ENCODE measurements at regions not wholly inside any gene's neighbourhood (a gene's known extent, or its start where the extent isn't known, plus 50 kb on each side); places are given as distances from the start of the nearest gene placed in this dataset.

DNA sequence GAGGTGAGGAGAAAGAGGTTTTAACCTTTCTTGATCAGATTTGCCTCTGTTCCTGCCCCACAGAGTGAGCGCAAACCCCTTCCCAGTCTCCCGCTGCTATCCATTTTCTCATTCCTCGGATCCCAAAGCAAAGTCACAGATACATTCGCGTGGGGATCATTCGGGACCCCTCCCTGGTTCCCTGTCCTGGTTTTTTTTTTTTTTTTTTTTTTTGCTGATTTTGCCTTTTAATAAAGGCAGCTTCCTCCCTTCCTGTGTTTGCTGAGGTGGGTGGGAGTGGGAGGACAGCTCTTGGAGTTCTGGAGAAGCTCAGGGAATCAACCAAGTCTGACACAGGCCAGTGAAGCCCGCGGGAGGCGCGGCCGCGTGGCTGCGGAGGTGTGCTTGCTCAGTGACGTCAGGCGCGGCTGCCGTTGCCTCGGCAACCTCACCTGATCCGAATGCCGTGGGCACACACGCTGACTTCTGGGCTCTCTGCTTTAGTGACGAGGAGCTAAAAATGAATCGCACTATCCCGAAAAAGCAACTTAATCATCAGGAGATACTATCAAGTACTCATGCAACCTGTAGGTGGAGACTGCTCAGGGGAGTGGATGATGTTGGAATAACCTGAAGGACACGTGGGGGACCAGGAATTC is 106.4 kb downstream of the TBX19 start:
- peak; percentile 78 for DNase-seq
- H3K4me3 Mint-ChIP-seq = peak overlapping the region; percentile 31
- H3K27me3 Mint-ChIP-seq = peaks cover 28% of the 10 kb centered on the region
- H3K9me3 Mint-ChIP-seq = no peaks in the 10 kb centered on the region
- no peaks in the 10 kb centered on the region for H3K36me3 Mint-ChIP-seq
- no peak overlapping the region for H3K27ac Mint-ChIP-seq
- CTCF ChIA-PET = interaction anchor here (1.4 to 2.6 kb wide), 2 partner anchors 21 to 44 kb away, joined by 4 to 7 read pairs; no protein-coding TSS in a partner anchor
- H3K4me1 Mint-ChIP-seq = peaks cover 14% of the 10 kb centered on the region

DNA sequence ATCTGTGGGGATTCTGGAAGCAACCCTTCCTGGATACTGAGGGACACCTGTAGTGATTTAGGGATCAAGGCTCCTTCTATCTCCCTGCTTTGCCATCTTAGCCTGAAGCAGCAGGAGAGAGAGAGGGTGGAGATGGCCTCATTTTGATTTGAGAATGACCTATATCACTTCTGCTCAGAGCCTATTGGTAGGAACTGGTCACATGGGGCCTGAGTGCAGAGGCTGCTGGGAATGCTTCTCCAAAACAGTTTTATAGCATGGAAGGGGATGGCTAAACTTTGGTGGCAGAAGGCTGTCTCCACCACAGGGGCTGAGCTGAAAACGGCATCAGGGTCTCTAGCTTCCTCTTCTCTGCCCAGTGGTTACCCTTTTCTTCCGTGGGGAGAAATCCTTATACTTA is 105.8 kb downstream of the TBX19 start:
- CTCF ChIA-PET = interaction anchor here (1.4 to 2.6 kb wide), 2 partner anchors 20 to 44 kb away, joined by 4 to 7 read pairs; no protein-coding TSS in a partner anchor
- H3K9me3 Mint-ChIP-seq = no peaks in the 10 kb centered on the region
- H3K4me1 Mint-ChIP-seq = peaks cover 14% of the 10 kb centered on the region
- no peak overlapping the region for H3K4me3 Mint-ChIP-seq
- H3K36me3 Mint-ChIP-seq = no peaks in the 10 kb centered on the region
- H3K27ac Mint-ChIP-seq = no peak overlapping the region
- no peak for DNase-seq
- H3K27me3 Mint-ChIP-seq = peaks cover 27% of the 10 kb centered on the region

DNA sequence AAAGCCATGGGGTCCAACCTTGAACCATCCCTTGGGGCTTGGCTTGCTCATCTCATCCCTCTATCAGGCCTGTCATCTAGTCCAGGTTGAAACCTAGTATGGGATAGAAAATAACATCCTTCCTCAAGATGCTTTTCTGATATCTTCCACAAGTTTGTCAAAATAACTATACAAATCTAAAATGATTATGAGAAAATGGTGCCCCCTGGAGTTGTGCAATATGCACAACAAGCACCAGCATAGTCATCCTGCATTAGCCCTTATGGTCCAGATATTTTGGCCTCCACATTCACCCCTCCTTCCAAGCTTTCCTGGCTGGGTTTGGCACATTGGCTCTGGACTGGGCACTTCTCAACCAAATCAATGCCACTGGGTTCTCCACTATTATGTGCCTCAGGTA is 101.2 kb downstream of the TBX19 start:
- H3K4me3 Mint-ChIP-seq = no peak overlapping the region
- peaks cover 13% of the 10 kb centered on the region for H3K27me3 Mint-ChIP-seq
- DNase-seq = no peak
- CTCF ChIA-PET = interaction anchor here (1.3 to 1.8 kb wide), 2 partner anchors 16 to 39 kb away, joined by 3 to 6 read pairs; no protein-coding TSS in a partner anchor
- H3K9me3 Mint-ChIP-seq = no peaks in the 10 kb centered on the region
- H3K27ac Mint-ChIP-seq = no peak overlapping the region
- no peaks in the 10 kb centered on the region for H3K36me3 Mint-ChIP-seq
- H3K4me1 Mint-ChIP-seq = peaks cover 3% of the 10 kb centered on the region

DNA sequence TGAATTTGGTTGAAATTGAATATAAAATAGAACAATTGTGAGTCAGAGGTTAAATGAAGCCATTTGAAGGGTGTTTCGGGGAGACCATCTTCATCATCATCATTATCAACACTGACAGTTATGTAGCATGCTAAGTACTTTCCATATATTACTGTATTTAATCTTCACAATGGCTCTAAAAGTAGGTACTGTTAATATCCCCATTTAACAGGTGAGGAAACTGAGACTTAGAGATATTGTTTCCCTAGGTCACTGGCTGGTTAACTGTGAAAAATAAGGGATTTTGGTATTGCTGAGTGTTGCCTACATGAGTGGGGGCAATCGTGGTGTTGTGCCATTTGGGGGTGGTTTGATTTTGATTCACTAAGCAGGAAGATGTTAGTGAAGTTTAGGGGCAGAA is 100.3 kb downstream of the TBX19 start:
- no peak overlapping the region for H3K4me3 Mint-ChIP-seq
- H3K27me3 Mint-ChIP-seq = peaks cover 10% of the 10 kb centered on the region
- no peaks in the 10 kb centered on the region for H3K36me3 Mint-ChIP-seq
- H3K4me1 Mint-ChIP-seq = no peaks in the 10 kb centered on the region
- H3K9me3 Mint-ChIP-seq = no peaks in the 10 kb centered on the region
- no peak for DNase-seq
- CTCF ChIA-PET = interaction anchor here (0.8 to 1.3 kb wide), 2 partner anchors 11 to 15 kb away, joined by 3 to 4 read pairs; no protein-coding TSS in a partner anchor
- no peak overlapping the region for H3K27ac Mint-ChIP-seq

DNA sequence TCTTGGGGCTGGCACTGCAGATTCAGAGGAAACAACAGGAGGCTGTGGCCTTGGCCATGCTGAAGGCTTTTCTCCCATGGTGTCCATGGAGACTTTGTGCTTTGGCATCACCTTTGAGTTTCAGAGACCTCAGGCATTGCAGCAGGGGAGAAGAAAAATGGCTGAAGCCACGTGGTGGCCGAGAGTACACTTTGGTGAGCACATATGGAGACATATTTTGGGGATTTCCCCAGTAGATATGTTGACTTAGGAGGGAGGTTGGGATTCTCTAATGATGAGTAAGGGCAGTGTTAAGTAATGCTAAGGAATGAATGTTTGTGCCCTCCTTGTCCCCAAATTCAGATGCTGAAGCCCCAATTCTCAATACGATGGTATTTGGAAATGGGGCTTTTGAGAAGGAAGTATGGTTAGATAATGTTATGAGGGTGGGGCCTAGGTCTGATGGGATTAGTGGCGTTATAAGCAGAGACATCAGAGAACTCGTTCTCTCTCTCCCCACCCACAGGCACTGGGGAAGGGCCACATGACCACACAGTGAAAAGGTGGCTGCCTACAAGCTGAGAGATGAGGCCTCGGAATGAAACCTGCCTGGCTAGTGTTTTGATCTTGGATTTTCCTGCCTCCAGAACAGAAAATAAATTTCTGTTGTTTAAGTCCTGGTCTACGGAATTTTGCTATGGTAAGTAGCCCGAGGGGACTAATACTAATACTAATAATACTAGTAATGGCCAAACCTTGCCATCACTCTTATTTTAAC is 98.6 kb downstream of the TBX19 start:
- Mint-ChIP-seq H3K27me3 (peaks cover 11% of the 10 kb centered on the region), H3K9me3 (no peaks in the 10 kb centered on the region), H3K4me3 (no peak overlapping the region), H3K36me3 (no peaks in the 10 kb centered on the region), H3K4me1 (no peaks in the 10 kb centered on the region), H3K27ac (no peak overlapping the region)
- CTCF ChIA-PET = interaction anchor here (0.8 kb wide), 1 partner anchor 27 kb away, joined by 3 read pairs; no protein-coding TSS in a partner anchor
- DNase-seq = no peak

DNA sequence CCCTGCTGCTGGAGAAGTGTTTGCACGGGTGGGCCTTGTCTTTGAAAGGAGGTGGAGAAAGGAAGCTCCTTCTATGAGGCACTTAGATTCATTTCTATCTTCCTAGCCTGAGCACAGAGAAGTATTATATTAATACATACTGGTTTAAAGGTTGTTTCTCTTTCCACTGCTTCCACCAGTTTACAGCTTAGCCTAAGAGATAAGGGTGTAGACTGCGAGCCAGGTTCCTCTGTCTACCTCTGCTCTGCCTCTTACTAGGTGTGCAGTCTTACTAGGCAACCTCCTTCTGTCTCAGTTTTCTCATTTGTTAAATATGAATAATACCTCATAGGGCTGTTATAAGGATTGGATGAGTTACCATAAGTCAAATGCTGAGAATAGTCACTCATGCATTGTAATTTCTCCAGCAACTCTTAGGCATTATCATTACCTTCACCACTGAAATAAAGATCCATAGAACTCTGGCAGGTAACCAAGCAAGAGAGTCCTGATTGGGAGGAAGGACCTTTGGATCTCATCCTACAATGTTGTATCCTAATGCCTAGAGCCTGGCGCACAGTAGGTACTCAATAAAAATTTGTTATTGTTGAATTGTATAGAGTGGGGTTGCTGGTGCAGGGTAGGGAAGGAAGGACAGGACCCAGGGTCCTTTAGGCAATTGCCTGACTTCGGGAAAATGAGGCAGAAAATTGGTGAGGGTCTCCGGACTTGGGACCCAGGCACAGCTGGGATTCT is 95.1 kb downstream of the TBX19 start:
- Mint-ChIP-seq H3K36me3 (no peaks in the 10 kb centered on the region), H3K4me3 (no peak overlapping the region), H3K27me3 (peaks cover 14% of the 10 kb centered on the region), H3K4me1 (no peaks in the 10 kb centered on the region), H3K27ac (no peak overlapping the region), H3K9me3 (no peaks in the 10 kb centered on the region)
- no peak for DNase-seq
- CTCF ChIA-PET = interaction anchor here (1.1 to 1.5 kb wide), 2 partner anchors 13 to 65 kb away, joined by 3 to 4 read pairs; no protein-coding TSS in a partner anchor

DNA sequence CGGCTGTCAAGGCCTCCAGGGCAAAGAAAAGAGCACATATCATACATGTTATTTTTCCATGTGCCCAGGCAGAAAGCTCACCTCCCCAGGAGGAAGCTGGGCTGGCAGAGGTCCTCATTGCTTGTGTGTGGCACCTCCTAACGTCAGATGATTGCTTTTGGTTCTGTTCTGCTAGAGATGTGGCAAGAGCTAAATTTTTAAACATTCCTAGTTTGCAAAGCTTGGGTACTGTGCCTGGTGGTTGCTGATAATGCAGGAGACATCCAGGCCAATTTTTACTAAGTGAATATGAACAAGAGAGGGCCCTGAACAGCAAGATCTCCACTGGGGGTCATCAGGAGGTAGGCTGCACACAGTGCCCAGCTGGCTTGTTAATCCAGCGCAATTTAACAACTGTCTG is 93.9 kb downstream of the TBX19 start:
- CTCF ChIA-PET = interaction anchor here (1.5 kb wide), 1 partner anchor 67 kb away, joined by 3 read pairs; no protein-coding TSS in a partner anchor
- Mint-ChIP-seq H3K4me3 (no peak overlapping the region), H3K4me1 (no peaks in the 10 kb centered on the region), H3K27me3 (peaks cover 15% of the 10 kb centered on the region), H3K27ac (no peak overlapping the region), H3K9me3 (no peaks in the 10 kb centered on the region), H3K36me3 (no peaks in the 10 kb centered on the region)
- no peak for DNase-seq

DNA sequence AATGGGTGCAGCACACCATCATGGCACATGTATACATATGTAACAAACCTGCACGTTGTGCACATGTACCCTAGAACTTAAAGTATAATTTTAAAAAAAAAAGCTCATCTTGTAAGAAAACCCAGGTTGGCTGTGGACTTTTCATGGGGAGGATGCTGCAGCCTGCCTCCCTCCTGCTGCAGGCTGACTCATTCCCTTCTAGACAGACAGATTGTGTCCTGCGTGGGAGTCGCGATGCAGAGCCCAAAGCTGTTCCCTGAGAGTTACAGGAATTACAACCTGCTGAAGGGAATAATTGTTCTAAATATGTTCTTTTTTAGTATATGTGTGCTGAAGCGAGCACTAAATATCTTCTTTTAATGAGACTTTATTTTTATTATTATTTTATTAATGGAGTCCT is 93.2 kb downstream of the TBX19 start:
- DNase-seq = no peak
- Mint-ChIP-seq H3K36me3 (no peaks in the 10 kb centered on the region), H3K27ac (no peak overlapping the region), H3K4me3 (no peak overlapping the region), H3K9me3 (no peaks in the 10 kb centered on the region), H3K4me1 (no peaks in the 10 kb centered on the region), H3K27me3 (peaks cover 15% of the 10 kb centered on the region)
- CTCF ChIA-PET = no interaction called here

DNA sequence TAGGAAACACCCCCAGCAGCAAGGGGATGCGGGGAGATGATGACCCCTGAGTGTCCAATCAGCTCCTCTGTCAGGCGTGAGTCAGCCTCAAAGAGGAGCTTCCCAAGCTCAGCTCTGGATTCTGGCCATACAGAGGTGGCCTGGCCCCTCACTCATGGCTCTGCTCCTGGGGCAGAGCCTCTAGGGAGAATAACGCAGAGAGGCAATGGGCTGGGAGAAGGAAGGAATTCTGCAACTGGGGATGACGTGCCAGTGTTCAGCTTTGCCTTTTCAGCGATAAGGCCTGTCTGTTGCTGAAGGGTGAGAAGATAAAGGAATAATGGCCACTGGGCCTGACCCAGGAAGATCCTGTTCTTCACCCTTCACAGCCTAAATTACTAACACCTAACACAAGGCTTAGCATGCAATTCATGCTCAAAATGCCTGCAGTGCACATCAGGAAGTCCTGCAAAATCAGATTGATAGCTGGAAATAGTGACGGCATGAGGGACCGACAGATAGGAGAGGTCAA is 92.2 kb downstream of the TBX19 start:
- Mint-ChIP-seq H3K4me1 (no peaks in the 10 kb centered on the region), H3K4me3 (no peak overlapping the region), H3K9me3 (no peaks in the 10 kb centered on the region), H3K36me3 (no peaks in the 10 kb centered on the region), H3K27ac (no peak overlapping the region), H3K27me3 (peaks cover 14% of the 10 kb centered on the region)
- DNase-seq = no peak
- CTCF ChIA-PET = no interaction called here

DNA sequence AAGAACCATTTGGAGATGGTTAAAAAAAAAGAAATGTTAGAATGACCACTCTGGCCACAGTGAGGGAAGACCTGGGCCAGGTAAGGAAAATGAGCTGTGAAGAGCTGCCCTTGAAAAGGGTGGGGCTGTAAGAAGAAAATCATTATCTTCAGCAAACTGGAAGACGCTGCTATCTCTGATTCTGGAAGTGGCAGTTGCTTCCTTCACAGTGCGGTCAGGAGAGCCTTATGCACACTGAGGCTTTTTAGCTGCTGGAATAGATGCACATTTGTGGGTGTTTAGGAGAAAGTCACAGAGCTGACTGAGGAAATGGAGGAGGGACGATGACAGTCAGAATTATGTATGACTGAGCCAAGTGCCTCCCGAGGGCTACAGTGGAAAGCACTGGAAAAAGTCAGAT is 91.6 kb downstream of the TBX19 start:
- no peak overlapping the region for H3K4me3 Mint-ChIP-seq
- no peak for DNase-seq
- no peaks in the 10 kb centered on the region for H3K4me1 Mint-ChIP-seq
- H3K9me3 Mint-ChIP-seq = no peaks in the 10 kb centered on the region
- peaks cover 11% of the 10 kb centered on the region for H3K27me3 Mint-ChIP-seq
- CTCF ChIA-PET = interaction anchor here (0.9 kb wide), 1 partner anchor 29 kb away, joined by 4 read pairs; no protein-coding TSS in a partner anchor
- no peaks in the 10 kb centered on the region for H3K36me3 Mint-ChIP-seq
- no peak overlapping the region for H3K27ac Mint-ChIP-seq

DNA sequence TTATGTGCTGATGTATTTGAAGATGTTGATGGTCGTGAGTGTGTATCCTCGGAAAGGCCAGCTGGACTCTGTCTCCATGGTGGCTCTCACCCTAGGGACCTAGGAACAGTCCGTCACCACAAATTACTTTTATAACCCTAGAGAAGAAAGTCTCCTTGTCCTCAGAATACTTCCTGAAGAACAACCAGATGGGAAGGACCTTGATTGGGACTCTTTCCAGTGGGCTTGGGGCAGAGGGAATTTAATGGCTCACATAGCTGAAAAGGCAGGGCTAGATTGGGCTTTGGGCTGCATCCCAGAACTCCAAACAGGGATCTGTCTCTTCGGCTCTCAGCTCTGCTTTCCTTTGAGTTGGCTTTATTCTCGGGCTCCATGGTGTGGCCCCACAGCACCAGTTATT is 90.8 kb downstream of the TBX19 start:
- Mint-ChIP-seq H3K27ac (no peak overlapping the region), H3K4me1 (no peaks in the 10 kb centered on the region), H3K36me3 (no peaks in the 10 kb centered on the region), H3K9me3 (no peaks in the 10 kb centered on the region), H3K27me3 (peaks cover 17% of the 10 kb centered on the region), H3K4me3 (no peak overlapping the region)
- CTCF ChIA-PET = interaction anchor here (0.8 to 0.9 kb wide), 2 partner anchors 23 to 29 kb away, joined by 3 to 4 read pairs; no protein-coding TSS in a partner anchor
- no peak for DNase-seq

DNA sequence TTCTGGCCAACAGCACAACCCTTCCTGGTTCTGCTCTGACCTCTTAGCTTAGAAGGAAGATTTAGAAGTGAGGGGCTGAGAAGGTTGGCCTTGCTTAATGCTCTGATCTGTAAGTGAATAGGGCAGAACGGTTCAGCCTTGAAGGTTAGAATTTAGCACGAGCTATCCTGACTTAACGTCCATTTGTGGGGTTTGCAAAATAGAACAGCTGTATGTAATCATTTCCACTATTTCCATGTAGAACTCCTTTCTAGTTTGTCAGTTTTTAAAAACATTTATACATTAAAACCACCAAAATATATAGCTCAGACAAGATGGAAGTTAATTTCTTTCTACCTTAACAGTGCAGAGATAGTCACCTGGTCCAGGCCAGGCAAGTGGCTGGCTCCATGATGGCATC is 89.9 kb downstream of the TBX19 start:
- DNase-seq = no peak
- Mint-ChIP-seq H3K27me3 (peaks cover 21% of the 10 kb centered on the region), H3K4me3 (no peak overlapping the region), H3K36me3 (no peaks in the 10 kb centered on the region), H3K4me1 (no peaks in the 10 kb centered on the region), H3K9me3 (no peaks in the 10 kb centered on the region), H3K27ac (no peak overlapping the region)
- CTCF ChIA-PET = interaction anchor here (1.0 to 3.5 kb wide), 2 partner anchors 28 to 49 kb away, joined by 3 to 16 read pairs; no protein-coding TSS in a partner anchor

DNA sequence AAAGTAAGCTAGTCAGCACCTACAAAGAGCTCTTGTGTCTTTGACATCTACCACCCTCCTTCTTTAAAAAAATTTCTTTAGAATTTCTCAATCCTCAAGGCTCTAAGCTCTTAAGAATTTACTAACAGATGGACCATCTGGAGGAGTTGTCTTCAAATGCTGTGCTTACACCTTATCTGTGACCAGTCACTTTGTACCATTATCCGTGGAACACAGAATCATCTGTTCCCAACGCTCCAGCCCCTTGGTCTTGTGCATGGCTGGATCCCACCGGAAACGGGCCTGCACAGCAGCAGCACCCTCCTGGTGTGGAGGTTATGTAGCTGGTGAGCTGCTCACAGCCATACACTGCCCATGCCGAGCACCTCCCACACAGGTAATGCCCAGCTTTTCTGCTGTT is 89.0 kb downstream of the TBX19 start:
- Mint-ChIP-seq H3K36me3 (no peaks in the 10 kb centered on the region), H3K27ac (no peak overlapping the region), H3K27me3 (peaks cover 23% of the 10 kb centered on the region), H3K4me3 (no peak overlapping the region), H3K9me3 (no peaks in the 10 kb centered on the region), H3K4me1 (no peaks in the 10 kb centered on the region)
- CTCF ChIA-PET = interaction anchor here (3.5 kb wide), 1 partner anchor 27 kb away, joined by 16 read pairs; no protein-coding TSS in a partner anchor
- DNase-seq = no peak

DNA sequence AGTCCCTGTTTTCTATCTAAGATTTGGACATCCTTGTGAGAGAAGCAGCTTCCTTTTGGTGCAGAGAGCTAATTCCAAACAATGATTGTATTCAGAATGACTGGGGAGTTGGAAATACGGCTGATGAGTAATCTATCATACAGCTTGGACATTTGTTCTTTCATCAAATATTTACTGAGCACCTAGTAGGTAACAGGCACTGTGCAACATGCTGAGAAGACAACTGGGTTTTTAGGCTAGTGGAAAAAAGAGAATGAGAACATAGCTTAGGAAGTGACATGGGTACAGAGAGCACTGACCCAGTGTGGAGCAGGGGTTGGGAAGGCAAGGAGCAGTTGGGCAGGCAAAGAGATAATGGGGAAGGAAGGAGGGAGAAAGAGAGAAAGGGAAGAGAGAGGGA is 87.5 kb downstream of the TBX19 start:
- Mint-ChIP-seq H3K4me1 (peaks cover 2% of the 10 kb centered on the region), H3K27ac (no peak overlapping the region), H3K4me3 (no peak overlapping the region), H3K36me3 (no peaks in the 10 kb centered on the region), H3K9me3 (no peaks in the 10 kb centered on the region), H3K27me3 (peaks cover 26% of the 10 kb centered on the region)
- CTCF ChIA-PET = interaction anchor here (3.5 kb wide), 1 partner anchor 25 kb away, joined by 16 read pairs; no protein-coding TSS in a partner anchor
- no peak for DNase-seq
